Renal cortex interstitium (tissue), 11 donors: ENCODE measurements at regions not wholly inside any gene's neighbourhood (a gene's known extent, or its start where the extent isn't known, plus 50 kb on each side); places are given as distances from the start of the nearest gene placed in this dataset.
A peak's percentile ranks its signal among the peaks of the same experiment; 100 is the strongest.
"Not testable (repeated sequence)": the region's sequence is repeated elsewhere in the genome, so short reads cannot be mapped to it uniquely, and the experiment has no call there.

Experiments
- DNase-seq, 11 donors: peaks; one replicate each; pipeline ENCODE4 v3.0.0-alpha.2; 2013; ENCODE audit warnings: low read depth in 9 of 11, low spot score in 4 of 11; ENCODE audit errors: extremely low read depth in 1 of 11

- DNase-seq, result no peak
Observed at GRCh38 chr20:2203436-2203835, 92.4 kb upstream of the TGM3 start.

- DNase-seq, result no peak
Observed at GRCh38 chr20:2204021-2204420, 91.8 kb upstream of the TGM3 start.

GRCh38 chr20:2206957-2207769 lies 88.6 kb upstream of the TGM3 start:
- peak; percentile 31 to 76 (median 59) for DNase-seq

GRCh38 chr20:2207770-2208097 lies 88.1 kb upstream of the TGM3 start:
- DNase-seq, result no peak

GRCh38 chr20:2208897-2209296 lies 86.9 kb upstream of the TGM3 start:
- DNase-seq, result no peak

- DNase-seq, result peak in 3 of 11 donors; percentile 13 to 19 (median 18)
Observed at GRCh38 chr20:2210646-2211552, 84.9 kb upstream of the TGM3 start.

GRCh38 chr20:2212456-2213015 lies 83.3 kb upstream of the TGM3 start:
- no peak for DNase-seq

- DNase-seq, result no peak
Observed at GRCh38 chr20:2213401-2213800, 82.4 kb upstream of the TGM3 start.

- no peak for DNase-seq
Observed at GRCh38 chr20:2217857-2218539, 77.8 kb upstream of the TGM3 start.

GRCh38 chr20:2219481-2220006 lies 76.3 kb upstream of the TGM3 start:
- DNase-seq, result no peak

- DNase-seq, result no peak
Observed at GRCh38 chr20:2220298-2220697, 75.5 kb upstream of the TGM3 start.

GRCh38 chr20:2221921-2222320 lies 73.9 kb upstream of the TGM3 start:
- no peak for DNase-seq

- no peak for DNase-seq
Observed at GRCh38 chr20:2223558-2224367, 72.0 kb upstream of the TGM3 start.

- DNase-seq, result no peak
Observed at GRCh38 chr20:2224368-2224639, 71.5 kb upstream of the TGM3 start.

- DNase-seq, result not testable (repeated sequence)
Observed at GRCh38 chr20:2227285-2227684, 68.5 kb upstream of the TGM3 start.

GRCh38 chr20:2227861-2228260 lies 67.9 kb upstream of the TGM3 start:
- no peak for DNase-seq

GRCh38 chr20:2228926-2229325 lies 66.9 kb upstream of the TGM3 start:
- DNase-seq, result no peak

GRCh38 chr20:2230726-2231488 lies 64.9 kb upstream of the TGM3 start:
- no peak for DNase-seq
